Astrocyte of the spinal cord (primary cell): ENCODE measurements at regions not wholly inside any gene's neighbourhood (a gene's known extent, or its start where the extent isn't known, plus 50 kb on each side); places are given as distances from the start of the nearest gene placed in this dataset.

Source experiments
- DNase-seq: peaks from one replicate; pipeline ENCODE4 v3.0.0; 2011; ENCODE audit warnings: low read depth, low spot score
- H3K4me3 ChIP-seq: 2 replicates; pipeline ENCODE4 v1.5.1; 2011; ENCODE audit warnings: low read depth, mild to moderate bottlenecking, low read length, moderate library complexity
- CTCF ChIP-seq: IDR thresholded peaks from 2 replicates; pipeline ENCODE4 v1.5.1; 2012; ENCODE audit warnings: low read depth, mild to moderate bottlenecking, low read length, inconsistent platforms
- in situ Hi-C: cut with HindIII; loops from 2 replicates; pipeline ENCODE4 v1.10.0; 2017; ENCODE audit warnings: low sequenced_read_pairs

- H3K4me3 ChIP-seq: no peak overlapping the region
- in situ Hi-C loops: no loop called here
- no peak for TF ChIP-seq CTCF
- DNase-seq: no peak
Observed at GRCh38 chr6:122153557-122153956, 245.9 kb upstream of the HSF2 start.

- no peak overlapping the region for H3K4me3 ChIP-seq
- in situ Hi-C loops: no loop called here
- no peak for DNase-seq
- TF ChIP-seq CTCF: no peak
Observed at GRCh38 chr6:122154155-122154554, 245.3 kb upstream of the HSF2 start.

GRCh38 chr6:122154912-122155575 lies 244.4 kb upstream of the HSF2 start:
- H3K4me3 ChIP-seq: no peak overlapping the region
- TF ChIP-seq CTCF: no peak
- no peak for DNase-seq
- in situ Hi-C loops: no loop called here

GRCh38 chr6:122161136-122161535 lies 238.3 kb upstream of the HSF2 start:
- no peak overlapping the region for H3K4me3 ChIP-seq
- DNase-seq: no peak
- in situ Hi-C loops: no loop called here
- no peak for TF ChIP-seq CTCF

GRCh38 chr6:122165014-122165413 lies 234.4 kb upstream of the HSF2 start:
- in situ Hi-C loops: no loop called here
- DNase-seq: no peak
- H3K4me3 ChIP-seq: no peak overlapping the region
- no peak for TF ChIP-seq CTCF

GRCh38 chr6:122170274-122170673 lies 229.2 kb upstream of the HSF2 start:
- no peak for DNase-seq
- no peak for TF ChIP-seq CTCF
- H3K4me3 ChIP-seq: no peak overlapping the region
- in situ Hi-C loops: no loop called here
